ENCODE measurements at regions not wholly inside any gene's neighbourhood (a gene's known extent, or its start where the extent isn't known, plus 50 kb on each side); places are given as distances from the start of the nearest gene placed in this dataset.

- Histone ChIP-seq H3F3A (ENCODE audit: insufficient read depth, low read length) (no peaks in the 10 kb centered on the region), H3K27ac (ENCODE audit: low read length) (no peak overlapping the region), H3K27me3 (replicated peaks; ENCODE audit: insufficient read depth, low read length) (no peaks in the 10 kb centered on the region), H3K36me3 (replicated peaks; ENCODE audit: insufficient read depth, low read length) (no peaks in the 10 kb centered on the region), H3K9me3 (replicated peaks; ENCODE audit: insufficient read depth, low read length) (no peaks in the 10 kb centered on the region), H3K9ac (ENCODE audit: low read length) (no peak overlapping the region), H3K9me2 (replicated peaks; ENCODE audit: insufficient read depth, low read length) (no peaks in the 10 kb centered on the region), H4K20me1 (ENCODE audit: insufficient read depth, low read length) (no peaks in the 10 kb centered on the region), H3K4me1 (ENCODE audit: low read length) (no peaks in the 10 kb centered on the region), H3K4me3 (ENCODE audit: low read length) (no peak overlapping the region), H3K4me2 (ENCODE audit: low read depth, low read length) (no peak overlapping the region), H3K79me2 (ENCODE audit: low read length) (no peaks in the 10 kb centered on the region), H2AFZ (ENCODE audit: low read length) (no peak overlapping the region)
- TF ChIP-seq EZH2phosphoT487 (IDR thresholded peaks at IDR 0.05; ENCODE audit: low read length) (no peak), CTCF (IDR thresholded peaks at IDR 0.05; ENCODE audit: low read length) (no peak), EZH2 (optimal IDR thresholded peaks at IDR 0.05; ENCODE audit: low read depth, low read length) (no peak)
- DNase-seq, result no peak
Observed at GRCh38 chr6:140993515-140993914, 1139.2 kb upstream of the GJE1 start.

- no peaks in the 10 kb centered on the region for H3K9me3 ChIP-seq (replicated peaks; ENCODE audit: insufficient read depth, low read length)
- H2AFZ ChIP-seq (ENCODE audit: low read length), result no peak overlapping the region
- H3K36me3 ChIP-seq (replicated peaks; ENCODE audit: insufficient read depth, low read length), result no peaks in the 10 kb centered on the region
- no peak overlapping the region for H3K9ac ChIP-seq (ENCODE audit: low read length)
- no peaks in the 10 kb centered on the region for H3K9me2 ChIP-seq (replicated peaks; ENCODE audit: insufficient read depth, low read length)
- no peak for DNase-seq
- H3K4me2 ChIP-seq (ENCODE audit: low read depth, low read length), result no peak overlapping the region
- no peaks in the 10 kb centered on the region for H3F3A ChIP-seq (ENCODE audit: insufficient read depth, low read length)
- no peak for TF ChIP-seq CTCF (IDR thresholded peaks at IDR 0.05; ENCODE audit: low read length)
- no peak for TF ChIP-seq EZH2 (optimal IDR thresholded peaks at IDR 0.05; ENCODE audit: low read depth, low read length)
- TF ChIP-seq EZH2phosphoT487 (IDR thresholded peaks at IDR 0.05; ENCODE audit: low read length), result no peak
- no peaks in the 10 kb centered on the region for H3K27me3 ChIP-seq (replicated peaks; ENCODE audit: insufficient read depth, low read length)
- H3K4me1 ChIP-seq (ENCODE audit: low read length), result no peaks in the 10 kb centered on the region
- H3K27ac ChIP-seq (ENCODE audit: low read length), result no peak overlapping the region
- H4K20me1 ChIP-seq (ENCODE audit: insufficient read depth, low read length), result no peaks in the 10 kb centered on the region
- H3K4me3 ChIP-seq (ENCODE audit: low read length), result no peak overlapping the region
- no peaks in the 10 kb centered on the region for H3K79me2 ChIP-seq (ENCODE audit: low read length)
Observed at GRCh38 chr6:140992678-140993077, 1140.0 kb upstream of the GJE1 start.

GRCh38 chr6:140988780-140989179, 1143.9 kb upstream of the GJE1 start:
- no peak overlapping the region for H3K4me2 ChIP-seq (ENCODE audit: low read depth, low read length)
- H3K27ac ChIP-seq (ENCODE audit: low read length), result no peak overlapping the region
- H3K79me2 ChIP-seq (ENCODE audit: low read length), result no peaks in the 10 kb centered on the region
- no peaks in the 10 kb centered on the region for H3K36me3 ChIP-seq (replicated peaks; ENCODE audit: insufficient read depth, low read length)
- H2AFZ ChIP-seq (ENCODE audit: low read length), result no peak overlapping the region
- H3K9ac ChIP-seq (ENCODE audit: low read length), result no peak overlapping the region
- no peak overlapping the region for H3K4me3 ChIP-seq (ENCODE audit: low read length)
- H3K9me3 ChIP-seq (replicated peaks; ENCODE audit: insufficient read depth, low read length), result no peaks in the 10 kb centered on the region
- H3K27me3 ChIP-seq (replicated peaks; ENCODE audit: insufficient read depth, low read length), result no peaks in the 10 kb centered on the region
- H3K9me2 ChIP-seq (replicated peaks; ENCODE audit: insufficient read depth, low read length), result no peaks in the 10 kb centered on the region
- no peaks in the 10 kb centered on the region for H3F3A ChIP-seq (ENCODE audit: insufficient read depth, low read length)
- no peak for DNase-seq
- TF ChIP-seq CTCF (IDR thresholded peaks at IDR 0.05; ENCODE audit: low read length), result no peak
- no peak for TF ChIP-seq EZH2phosphoT487 (IDR thresholded peaks at IDR 0.05; ENCODE audit: low read length)
- TF ChIP-seq EZH2 (optimal IDR thresholded peaks at IDR 0.05; ENCODE audit: low read depth, low read length), result no peak
- no peaks in the 10 kb centered on the region for H4K20me1 ChIP-seq (ENCODE audit: insufficient read depth, low read length)
- H3K4me1 ChIP-seq (ENCODE audit: low read length), result no peaks in the 10 kb centered on the region
